IgD-negative memory B cell (primary cell): ENCODE measurements at regions not wholly inside any gene's neighbourhood (a gene's known extent, or its start where the extent isn't known, plus 50 kb on each side); places are given as distances from the start of the nearest gene placed in this dataset.
"Not testable (repeated sequence)": the region's sequence is repeated elsewhere in the genome, so short reads cannot be mapped to it uniquely, and the experiment has no call there.

Source experiments
- H3K27ac Mint-ChIP-seq, 3 donors: one replicate each; pipeline ENCODE4 v1.8.0; 2020 to 2022; ENCODE audit warnings: mild to moderate bottlenecking in 3 of 3, mixed read lengths in 3 of 3, moderate library complexity in 1 of 3
- H3K27me3 Mint-ChIP-seq: one replicate; pipeline ENCODE4 v1.8.0; 2021; ENCODE audit warnings: mixed read lengths
- H3K36me3 Mint-ChIP-seq: one replicate; pipeline ENCODE4 v1.8.0; 2020; ENCODE audit warnings: mild to moderate bottlenecking, mixed read lengths
- H3K4me1 Mint-ChIP-seq, 3 donors: one replicate each; pipeline ENCODE4 v1.8.0; 2020 to 2022; ENCODE audit warnings: mixed read lengths in 3 of 3, mild to moderate bottlenecking in 1 of 3
- H3K4me3 Mint-ChIP-seq, 4 donors: one replicate each; pipeline ENCODE4 v1.8.0; 2020 to 2022; ENCODE audit warnings: mild to moderate bottlenecking in 4 of 4, mixed read lengths in 4 of 4, moderate library complexity in 3 of 4
- H3K9me3 Mint-ChIP-seq, 3 donors: one replicate each; pipeline ENCODE4 v1.8.0; 2020 to 2021; ENCODE audit warnings: mixed read lengths in 3 of 3, mild to moderate bottlenecking in 1 of 3

- Mint-ChIP-seq H3K4me3 (no peak overlapping the region), H3K27me3 (peaks cover 5% of the 10 kb centered on the region), H3K9me3 (no peaks in the 10 kb centered on the region), H3K36me3 (no peaks in the 10 kb centered on the region), H3K4me1 (peaks cover 0 to 3% (median 0%) of the 10 kb centered on the region in 3 donors), H3K27ac (peak overlapping the region in 1 of 3 donors; percentile 25)
These were observed 57.5 kb upstream of the TRA2B start for GRCh38 chr3:185995352-185995751.

GRCh38 chr3:185992831-185993374, 55.1 kb upstream of the TRA2B start:
- H3K36me3 Mint-ChIP-seq = no peaks in the 10 kb centered on the region
- no peak overlapping the region for H3K27ac Mint-ChIP-seq
- H3K4me3 Mint-ChIP-seq = no peak overlapping the region
- no peaks in the 10 kb centered on the region for H3K9me3 Mint-ChIP-seq
- no peaks in the 10 kb centered on the region for H3K27me3 Mint-ChIP-seq
- peaks cover 0 to 4% (median 0%) of the 10 kb centered on the region in 3 donors for H3K4me1 Mint-ChIP-seq

- not testable (repeated sequence) for H3K4me3 Mint-ChIP-seq, H3K4me1 Mint-ChIP-seq, H3K27ac Mint-ChIP-seq, H3K9me3 Mint-ChIP-seq, H3K36me3 Mint-ChIP-seq, H3K27me3 Mint-ChIP-seq
These were observed 53.2 kb upstream of the TRA2B start for GRCh38 chr3:185990995-185991394.

- Mint-ChIP-seq H3K4me3 (no peak overlapping the region), H3K9me3 (no peaks in the 10 kb centered on the region), H3K36me3 (peaks cover 2% of the 10 kb centered on the region), H3K27me3 (no peaks in the 10 kb centered on the region), H3K27ac (no peak overlapping the region), H3K4me1 (peaks cover 0 to 4% (median 0%) of the 10 kb centered on the region in 3 donors)
These were observed 51.7 kb upstream of the TRA2B start for GRCh38 chr3:185989511-185989910.

DNA sequence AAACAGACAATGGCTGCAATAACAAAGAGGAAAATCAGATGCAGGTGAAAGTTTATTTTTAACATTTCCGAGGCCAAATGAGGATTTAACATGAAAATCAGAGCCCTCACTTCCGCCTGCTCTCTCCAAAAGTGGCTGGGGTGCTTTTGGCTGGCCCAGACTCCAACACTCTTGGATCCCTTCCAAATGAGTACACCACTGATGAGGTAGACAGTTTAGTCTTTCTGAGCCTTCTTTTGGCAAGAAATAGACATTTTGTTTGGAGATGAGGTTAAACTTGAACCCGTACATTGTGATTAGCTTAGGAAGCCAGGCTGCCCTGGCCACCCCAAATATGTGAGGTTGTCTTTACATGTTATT, 51.0 kb upstream of the TRA2B start:
- H3K4me1 Mint-ChIP-seq = peaks cover 0 to 4% (median 0%) of the 10 kb centered on the region in 3 donors
- no peak overlapping the region for H3K4me3 Mint-ChIP-seq
- H3K9me3 Mint-ChIP-seq = no peaks in the 10 kb centered on the region
- H3K27ac Mint-ChIP-seq = no peak overlapping the region
- peaks cover 2% of the 10 kb centered on the region for H3K36me3 Mint-ChIP-seq
- H3K27me3 Mint-ChIP-seq = no peaks in the 10 kb centered on the region

DNA sequence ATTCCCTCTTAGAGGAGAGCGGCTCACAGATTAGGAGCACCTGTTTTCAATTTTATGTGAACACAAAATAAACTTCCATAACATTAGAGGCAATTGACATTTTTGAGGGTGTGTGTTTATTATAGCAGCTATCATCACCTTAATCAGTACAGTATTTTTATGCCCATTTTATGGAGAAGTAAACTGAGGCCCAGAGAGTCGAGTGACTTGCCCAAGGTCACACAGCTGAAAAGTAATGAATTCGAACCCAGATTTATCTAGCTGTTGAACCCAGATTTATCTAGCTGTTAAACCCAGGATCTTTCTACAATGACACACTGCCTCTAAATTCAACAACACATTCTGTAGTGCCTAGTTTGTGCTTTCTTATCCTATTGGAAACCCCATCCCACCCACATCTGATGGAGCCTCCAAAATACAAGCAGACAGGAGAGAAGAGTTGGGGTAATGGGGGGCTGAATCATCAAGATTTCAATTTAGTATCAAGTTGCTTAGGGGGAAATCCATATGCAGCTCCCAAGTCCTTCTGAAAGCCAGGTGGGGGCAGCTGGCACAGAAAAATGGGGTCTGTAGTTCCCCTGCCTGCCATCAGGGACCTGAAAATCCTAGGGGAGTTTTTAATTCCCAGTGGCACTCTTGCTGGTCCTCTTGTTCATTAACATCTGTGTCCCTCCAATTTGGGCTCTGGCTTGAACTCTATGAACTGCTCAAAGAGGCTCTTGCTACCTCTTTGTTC, 50.4 kb upstream of the TRA2B start:
- no peak overlapping the region for H3K4me3 Mint-ChIP-seq
- no peaks in the 10 kb centered on the region for H3K9me3 Mint-ChIP-seq
- H3K27me3 Mint-ChIP-seq = peaks cover 4% of the 10 kb centered on the region
- peaks cover 0 to 4% (median 0%) of the 10 kb centered on the region in 3 donors for H3K4me1 Mint-ChIP-seq
- H3K27ac Mint-ChIP-seq = no peak overlapping the region
- peaks cover 2% of the 10 kb centered on the region for H3K36me3 Mint-ChIP-seq
